Neural progenitor cell (in vitro differentiated cells): ENCODE measurements at regions not wholly inside any gene's neighbourhood (a gene's known extent, or its start where the extent isn't known, plus 50 kb on each side); places are given as distances from the start of the nearest gene placed in this dataset.

Experiments used
- DNase-seq: peaks from one replicate; pipeline ENCODE4 v3.0.0-alpha.2; 2016; ENCODE audit warnings: low spot score
- H2AFZ ChIP-seq: fragments of 200-600 bp; sonication (generic); replicated peaks from 2 replicates; pipeline ENCODE4 v1.6.1; 2016; ENCODE audit warnings: antibody characterized with exemption
- H3F3A ChIP-seq: fragments of 200-600 bp; sonication (generic); 2 replicates; pipeline ENCODE4 v1.6.1; 2016; ENCODE audit warnings: antibody characterized with exemption, low read depth
- H3K27ac ChIP-seq: fragments of 200-600 bp; sonication (generic); 2 replicates; pipeline ENCODE4 v1.5.1; 2016; ENCODE audit warnings: mild to moderate bottlenecking
- H3K27me3 ChIP-seq: fragments of 200-600 bp; sonication (generic); 2 replicates; pipeline ENCODE4 v1.6.1; 2016; ENCODE audit warnings: mild to moderate bottlenecking, moderate library complexity
- H3K36me3 ChIP-seq: fragments of 200-600 bp; sonication (generic); 2 replicates; pipeline ENCODE4 v1.5.1; 2016
- H3K4me1 ChIP-seq: fragments of 200-600 bp; sonication (generic); 2 replicates; pipeline ENCODE4 v1.6.1; 2016; ENCODE audit warnings: mixed run types
- H3K4me2 ChIP-seq: fragments of 200-600 bp; sonication (generic); 2 replicates; pipeline ENCODE4 v1.6.1; 2016
- H3K4me3 ChIP-seq: fragments of 200-600 bp; sonication (generic); 2 replicates; pipeline ENCODE4 v1.5.1; 2016
- H3K79me2 ChIP-seq: fragments of 200-600 bp; sonication (generic); 2 replicates; pipeline ENCODE4 v1.6.1; 2016; ENCODE audit warnings: low read depth
- H3K9ac ChIP-seq: fragments of 200-600 bp; sonication (generic); 2 replicates; pipeline ENCODE4 v1.6.1; 2016
- H3K9me3 ChIP-seq: fragments of 200-600 bp; sonication (generic); 2 replicates; pipeline ENCODE4 v1.5.1; 2016; ENCODE audit warnings: low read depth
- H4K20me1 ChIP-seq: fragments of 200-600 bp; sonication (generic); 2 replicates; pipeline ENCODE4 v1.6.1; 2016; ENCODE audit warnings: low read depth
- H3K27ac Mint-ChIP-seq: 3 replicates; pipeline ENCODE4 v1.8.0; 2021; ENCODE audit warnings: mixed read lengths
- H3K27me3 Mint-ChIP-seq: 2 replicates; pipeline ENCODE4 v1.8.0; 2022; ENCODE audit warnings: low read depth, mild to moderate bottlenecking, inconsistent platforms, moderate library complexity, mixed read lengths; ENCODE audit not compliant: insufficient read depth
- H3K36me3 Mint-ChIP-seq: 3 replicates; pipeline ENCODE4 v1.8.0; 2021; ENCODE audit warnings: mixed read lengths
- H3K4me1 Mint-ChIP-seq: 3 replicates; pipeline ENCODE4 v1.8.0; 2021; ENCODE audit warnings: mixed read lengths
- H3K4me3 Mint-ChIP-seq: 3 replicates; pipeline ENCODE4 v1.8.0; 2021; ENCODE audit warnings: mild to moderate bottlenecking, moderate library complexity, mixed read lengths
- H3K9me3 Mint-ChIP-seq: 3 replicates; pipeline ENCODE4 v1.8.0; 2020; ENCODE audit warnings: mixed read lengths
- EZH2 ChIP-seq: fragments of 200-600 bp; sonication (generic); IDR thresholded peaks from 2 replicates; pipeline ENCODE4 v1.6.1; 2017; ENCODE audit warnings: antibody characterized with exemption, mild to moderate bottlenecking, moderate library complexity
- EZH2phosphoT487 ChIP-seq: fragments of 200-600 bp; sonication (generic); IDR thresholded peaks from 2 replicates; pipeline ENCODE4 v1.6.1; 2017; ENCODE audit warnings: antibody characterized with exemption
- TF ChIP-seq, protein P1 (sequence below): fragments of 200-600 bp; sonication (generic); IDR thresholded peaks from 2 replicates; pipeline ENCODE4 v1.5.1; 2017; ENCODE audit warnings: antibody characterized with exemption, mild to moderate bottlenecking

DNA sequence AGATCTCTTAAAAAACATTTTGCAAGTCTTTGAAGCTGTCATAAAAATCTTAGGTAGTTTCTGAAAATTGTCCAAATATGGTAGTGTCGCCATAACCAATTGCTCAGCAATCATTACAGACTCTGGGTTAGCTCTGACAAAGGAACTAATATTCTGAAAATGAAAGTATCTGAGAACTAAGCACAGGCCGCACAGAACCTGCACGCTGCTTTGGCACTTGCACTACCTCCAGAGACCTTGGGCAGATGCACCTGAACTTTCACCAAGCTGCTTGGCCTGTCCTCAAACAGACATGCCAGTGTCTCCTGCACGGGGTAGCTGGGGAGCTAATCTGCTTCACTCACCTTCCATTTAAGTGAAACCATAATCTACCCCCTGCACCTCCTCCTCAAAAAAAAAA lies 317.0 kb downstream of the MAF start:
- H3K9ac ChIP-seq = no peak overlapping the region
- Mint-ChIP-seq H3K27ac (no peak overlapping the region), H3K4me3 (no peak overlapping the region), H3K9me3 (no peaks in the 10 kb centered on the region), H3K27me3 (peaks cover 7% of the 10 kb centered on the region), H3K4me1 (peaks cover 26% of the 10 kb centered on the region), H3K36me3 (no peaks in the 10 kb centered on the region)
- H3K27me3 ChIP-seq = no peaks in the 10 kb centered on the region
- DNase-seq = no peak
- no peak overlapping the region for H3K4me2 ChIP-seq
- H3K79me2 ChIP-seq = no peaks in the 10 kb centered on the region
- H4K20me1 ChIP-seq = no peaks in the 10 kb centered on the region
- H3K4me1 ChIP-seq = peaks cover 13% of the 10 kb centered on the region
- H2AFZ ChIP-seq = no peak overlapping the region
- no peaks in the 10 kb centered on the region for H3K36me3 ChIP-seq
- no peak overlapping the region for H3K4me3 ChIP-seq
- no peaks in the 10 kb centered on the region for H3K9me3 ChIP-seq
- no peaks in the 10 kb centered on the region for H3F3A ChIP-seq
- no peak overlapping the region for H3K27ac ChIP-seq
- no peak for TF ChIP-seq EZH2
- TF ChIP-seq, protein P1, sequence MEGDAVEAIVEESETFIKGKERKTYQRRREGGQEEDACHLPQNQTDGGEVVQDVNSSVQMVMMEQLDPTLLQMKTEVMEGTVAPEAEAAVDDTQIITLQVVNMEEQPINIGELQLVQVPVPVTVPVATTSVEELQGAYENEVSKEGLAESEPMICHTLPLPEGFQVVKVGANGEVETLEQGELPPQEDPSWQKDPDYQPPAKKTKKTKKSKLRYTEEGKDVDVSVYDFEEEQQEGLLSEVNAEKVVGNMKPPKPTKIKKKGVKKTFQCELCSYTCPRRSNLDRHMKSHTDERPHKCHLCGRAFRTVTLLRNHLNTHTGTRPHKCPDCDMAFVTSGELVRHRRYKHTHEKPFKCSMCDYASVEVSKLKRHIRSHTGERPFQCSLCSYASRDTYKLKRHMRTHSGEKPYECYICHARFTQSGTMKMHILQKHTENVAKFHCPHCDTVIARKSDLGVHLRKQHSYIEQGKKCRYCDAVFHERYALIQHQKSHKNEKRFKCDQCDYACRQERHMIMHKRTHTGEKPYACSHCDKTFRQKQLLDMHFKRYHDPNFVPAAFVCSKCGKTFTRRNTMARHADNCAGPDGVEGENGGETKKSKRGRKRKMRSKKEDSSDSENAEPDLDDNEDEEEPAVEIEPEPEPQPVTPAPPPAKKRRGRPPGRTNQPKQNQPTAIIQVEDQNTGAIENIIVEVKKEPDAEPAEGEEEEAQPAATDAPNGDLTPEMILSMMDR = no peak
- no peak for TF ChIP-seq EZH2phosphoT487

DNA sequence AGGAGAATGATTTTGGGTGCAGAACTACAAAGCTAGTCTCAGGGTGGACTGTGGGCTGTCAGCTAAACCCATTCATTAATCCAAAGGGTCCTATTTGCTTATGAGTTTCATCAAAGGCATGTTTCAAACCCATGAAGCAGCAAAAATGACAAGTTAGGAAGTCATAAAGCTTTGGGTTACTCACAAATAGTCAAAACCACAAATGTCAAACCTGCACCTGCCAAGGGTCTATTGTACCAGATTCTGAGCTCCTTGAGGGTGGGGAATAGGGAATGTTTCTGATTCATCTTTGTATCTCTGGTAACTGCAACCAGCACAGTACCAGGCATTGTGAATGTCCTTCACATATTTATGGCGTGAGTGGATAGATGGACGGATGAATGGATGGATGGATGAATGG lies 317.7 kb downstream of the MAF start:
- H3K4me3 Mint-ChIP-seq = no peak overlapping the region
- H3K4me2 ChIP-seq = no peak overlapping the region
- no peak overlapping the region for H3K27ac ChIP-seq
- H3K36me3 ChIP-seq = no peaks in the 10 kb centered on the region
- H3K9me3 Mint-ChIP-seq = no peaks in the 10 kb centered on the region
- no peaks in the 10 kb centered on the region for H3K27me3 ChIP-seq
- H3K4me1 ChIP-seq = peaks cover 13% of the 10 kb centered on the region
- no peak overlapping the region for H3K4me3 ChIP-seq
- DNase-seq = no peak
- no peaks in the 10 kb centered on the region for H4K20me1 ChIP-seq
- no peak overlapping the region for H3K9ac ChIP-seq
- peaks cover 7% of the 10 kb centered on the region for H3K27me3 Mint-ChIP-seq
- no peak overlapping the region for H3K27ac Mint-ChIP-seq
- no peaks in the 10 kb centered on the region for H3K9me3 ChIP-seq
- no peaks in the 10 kb centered on the region for H3K36me3 Mint-ChIP-seq
- no peaks in the 10 kb centered on the region for H3K79me2 ChIP-seq
- no peak overlapping the region for H2AFZ ChIP-seq
- H3F3A ChIP-seq = no peaks in the 10 kb centered on the region
- TF ChIP-seq, protein P1 = no peak
- TF ChIP-seq EZH2phosphoT487 = no peak
- no peak for TF ChIP-seq EZH2
- H3K4me1 Mint-ChIP-seq = peaks cover 26% of the 10 kb centered on the region

DNA sequence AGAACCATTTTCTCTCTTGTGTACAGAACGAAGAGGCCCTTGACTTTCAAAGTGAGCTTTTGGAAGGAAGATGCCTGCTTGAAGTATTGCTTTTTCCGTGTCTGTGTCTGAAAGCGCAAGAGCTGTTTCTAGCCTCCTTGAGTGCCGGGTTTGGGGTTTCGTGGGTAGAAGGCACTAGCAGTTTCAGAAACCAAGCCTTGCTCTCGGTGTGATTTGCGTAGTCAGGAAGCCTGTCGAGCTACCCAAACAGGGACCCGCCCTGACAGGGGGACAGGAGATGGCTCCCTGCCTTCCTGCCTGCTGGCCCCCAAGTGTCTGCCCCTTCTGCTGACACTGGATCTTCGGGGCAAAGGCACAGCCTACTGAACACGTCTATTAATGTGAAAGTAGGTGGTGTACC lies 322.0 kb downstream of the MAF start:
- H3K27me3 Mint-ChIP-seq = peaks cover 5% of the 10 kb centered on the region
- H4K20me1 ChIP-seq = no peaks in the 10 kb centered on the region
- TF ChIP-seq EZH2phosphoT487 (no peak), EZH2 (no peak)
- TF ChIP-seq, protein P1 = no peak

More for the DNA sequence above, 322.0 kb downstream of the MAF start:
- H3K36me3 ChIP-seq = no peaks in the 10 kb centered on the region
- Mint-ChIP-seq H3K4me1 (peaks cover 10% of the 10 kb centered on the region), H3K4me3 (no peak overlapping the region), H3K36me3 (no peaks in the 10 kb centered on the region), H3K27ac (no peak overlapping the region), H3K9me3 (no peaks in the 10 kb centered on the region)
- DNase-seq = no peak
- H2AFZ ChIP-seq = peak overlapping the region; percentile 42
- no peak overlapping the region for H3K4me3 ChIP-seq
- no peaks in the 10 kb centered on the region for H3F3A ChIP-seq
- no peaks in the 10 kb centered on the region for H3K27me3 ChIP-seq
- H3K27ac ChIP-seq = no peak overlapping the region
- H3K9me3 ChIP-seq = no peaks in the 10 kb centered on the region
- H3K79me2 ChIP-seq = no peaks in the 10 kb centered on the region
- H3K4me2 ChIP-seq = no peak overlapping the region
- peaks cover 9% of the 10 kb centered on the region for H3K4me1 ChIP-seq
- no peak overlapping the region for H3K9ac ChIP-seq
